Uterus (tissue), 2 donors: ENCODE measurements at regions not wholly inside any gene's neighbourhood (a gene's known extent, or its start where the extent isn't known, plus 50 kb on each side); places are given as distances from the start of the nearest gene placed in this dataset.

ENCODE experiments used
- CTCF ChIP-seq, 4 experiments: fragments of 200-600 bp in 2 of 4; fragments of 450-650 bp in 2 of 4; sonication (generic) in 2 of 4; IDR thresholded peaks; one replicate each; pipeline ENCODE4 v1.5.1; 2016 to 2019; ENCODE audit warnings: antibody characterized with exemption in 4 of 4, mild to moderate bottlenecking in 2 of 4, moderate library complexity in 1 of 4
- POLR2A ChIP-seq, 2 donors: fragments of 450-650 bp; IDR thresholded peaks; one replicate each; pipeline ENCODE4 v1.6.1; 2016; ENCODE audit warnings: antibody characterized with exemption in 2 of 2, mild to moderate bottlenecking in 1 of 2, moderate library complexity in 1 of 2

GRCh38 chr3:56976651-56977560 is 83.6 kb upstream of the SPATA12 start:
- TF ChIP-seq CTCF (IDR thresholded peaks at IDR 0.05) (no peak), POLR2A (IDR thresholded peaks at IDR 0.05) (no peak)
